ENCODE measurements at regions not wholly inside any gene's neighbourhood (a gene's known extent, or its start where the extent isn't known, plus 50 kb on each side); places are given as distances from the start of the nearest gene placed in this dataset.

GRCh38 chr17:74028354-74029116, 174.9 kb upstream of the RPL38 start:
- no peak for DNase-seq (ENCODE audit: extremely low read depth in 1 of 2, low read depth in 1 of 2)

- DNase-seq (ENCODE audit: extremely low read depth in 1 of 2, low read depth in 1 of 2): no peak
Observed at GRCh38 chr17:74031316-74032090, 172.0 kb upstream of the RPL38 start.

GRCh38 chr17:74032222-74032621, 171.3 kb upstream of the RPL38 start:
- no peak for DNase-seq (ENCODE audit: extremely low read depth in 1 of 2, low read depth in 1 of 2)

- DNase-seq (ENCODE audit: extremely low read depth in 1 of 2, low read depth in 1 of 2): no peak
Observed at GRCh38 chr17:74037320-74037719, 166.2 kb upstream of the RPL38 start.

GRCh38 chr17:74040291-74040690, 163.2 kb upstream of the RPL38 start:
- DNase-seq (ENCODE audit: extremely low read depth in 1 of 2, low read depth in 1 of 2): no peak

- no peak for DNase-seq (ENCODE audit: extremely low read depth in 1 of 2, low read depth in 1 of 2)
Observed at GRCh38 chr17:74040729-74041128, 162.7 kb upstream of the RPL38 start.

GRCh38 chr17:74041869-74042640, 161.4 kb upstream of the RPL38 start:
- no peak for DNase-seq (ENCODE audit: extremely low read depth in 1 of 2, low read depth in 1 of 2)

GRCh38 chr17:74042744-74043486, 160.6 kb upstream of the RPL38 start:
- no peak for DNase-seq (ENCODE audit: extremely low read depth in 1 of 2, low read depth in 1 of 2)

- no peak for DNase-seq (ENCODE audit: extremely low read depth in 1 of 2, low read depth in 1 of 2)
Observed at GRCh38 chr17:74043976-74044375, 159.5 kb upstream of the RPL38 start.

- DNase-seq (ENCODE audit: extremely low read depth in 1 of 2, low read depth in 1 of 2): no peak
Observed at GRCh38 chr17:74045608-74046280, 157.7 kb upstream of the RPL38 start.

GRCh38 chr17:74049167-74049966, 154.1 kb upstream of the RPL38 start:
- DNase-seq (ENCODE audit: extremely low read depth in 1 of 2, low read depth in 1 of 2): no peak

GRCh38 chr17:74049967-74050458, 153.5 kb upstream of the RPL38 start:
- no peak for DNase-seq (ENCODE audit: extremely low read depth in 1 of 2, low read depth in 1 of 2)

GRCh38 chr17:74051348-74051747, 152.1 kb upstream of the RPL38 start:
- no peak for DNase-seq (ENCODE audit: extremely low read depth in 1 of 2, low read depth in 1 of 2)

GRCh38 chr17:74052993-74053711, 150.3 kb upstream of the RPL38 start:
- DNase-seq (ENCODE audit: extremely low read depth in 1 of 2, low read depth in 1 of 2): no peak

GRCh38 chr17:74053712-74054078, 149.8 kb upstream of the RPL38 start:
- no peak for DNase-seq (ENCODE audit: extremely low read depth in 1 of 2, low read depth in 1 of 2)

- no peak for DNase-seq (ENCODE audit: extremely low read depth in 1 of 2, low read depth in 1 of 2)
Observed at GRCh38 chr17:74054249-74054648, 149.2 kb upstream of the RPL38 start.

GRCh38 chr17:74055508-74056160, 147.8 kb upstream of the RPL38 start:
- no peak for DNase-seq (ENCODE audit: extremely low read depth in 1 of 2, low read depth in 1 of 2)
